ENCODE measurements at regions not wholly inside any gene's neighbourhood (a gene's known extent, or its start where the extent isn't known, plus 50 kb on each side); places are given as distances from the start of the nearest gene placed in this dataset.
"Not testable (repeated sequence)": the region's sequence is repeated elsewhere in the genome, so short reads cannot be mapped to it uniquely, and the experiment has no call there.

DNA sequence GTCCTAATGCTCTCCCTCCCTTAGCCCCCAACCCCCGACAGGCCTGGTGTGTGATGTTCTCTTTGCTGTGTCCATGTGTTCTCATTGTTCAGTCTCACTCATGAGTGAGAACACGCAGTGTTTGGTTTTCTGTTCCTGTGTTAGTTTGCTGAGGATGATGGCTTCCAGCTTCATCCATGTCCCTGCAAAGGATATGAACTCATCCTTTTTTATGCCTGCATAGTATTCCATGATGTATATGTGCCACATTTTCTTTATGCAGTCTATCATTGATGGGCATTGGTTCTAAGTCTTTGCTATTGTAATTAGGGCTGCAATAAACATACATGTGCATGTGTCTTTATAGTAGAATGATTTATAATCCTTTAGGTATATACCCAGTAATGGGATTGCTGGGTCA lies 184.7 kb upstream of the AHR start:
- not testable (repeated sequence) for H3K4me3 Mint-ChIP-seq; H3K4me1 Mint-ChIP-seq (ENCODE audit: low read depth); H3K27ac Mint-ChIP-seq; H3K27me3 Mint-ChIP-seq (ENCODE audit: low read depth); H3K36me3 Mint-ChIP-seq (ENCODE audit: low read depth); H3K9me3 Mint-ChIP-seq

DNA sequence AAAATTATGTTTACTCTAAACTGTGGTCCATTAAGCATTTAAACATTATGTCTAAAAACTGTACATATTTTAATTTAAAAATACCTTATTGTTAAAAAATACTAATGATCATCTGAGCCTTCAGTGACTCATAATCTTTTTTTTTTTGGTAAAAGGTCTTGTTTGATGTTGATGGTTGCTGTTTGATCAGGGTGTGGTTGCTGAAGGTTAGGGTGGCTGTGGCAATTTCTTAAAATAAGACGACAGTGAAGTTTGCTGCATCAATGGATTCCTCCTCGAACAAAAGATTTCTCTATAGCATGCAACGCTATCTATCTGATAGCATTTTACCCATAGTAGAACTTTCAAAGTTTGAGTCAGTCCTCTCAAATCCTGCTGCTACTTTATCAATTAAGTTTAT lies 180.0 kb upstream of the AHR start:
- Mint-ChIP-seq H3K4me3 (no peak overlapping the region), H3K9me3 (peaks cover 9% of the 10 kb centered on the region), H3K27me3 (ENCODE audit: low read depth) (no peaks in the 10 kb centered on the region), H3K27ac (no peak overlapping the region), H3K4me1 (ENCODE audit: low read depth) (peaks cover 5% of the 10 kb centered on the region), H3K36me3 (ENCODE audit: low read depth) (peaks cover 3% of the 10 kb centered on the region)

DNA sequence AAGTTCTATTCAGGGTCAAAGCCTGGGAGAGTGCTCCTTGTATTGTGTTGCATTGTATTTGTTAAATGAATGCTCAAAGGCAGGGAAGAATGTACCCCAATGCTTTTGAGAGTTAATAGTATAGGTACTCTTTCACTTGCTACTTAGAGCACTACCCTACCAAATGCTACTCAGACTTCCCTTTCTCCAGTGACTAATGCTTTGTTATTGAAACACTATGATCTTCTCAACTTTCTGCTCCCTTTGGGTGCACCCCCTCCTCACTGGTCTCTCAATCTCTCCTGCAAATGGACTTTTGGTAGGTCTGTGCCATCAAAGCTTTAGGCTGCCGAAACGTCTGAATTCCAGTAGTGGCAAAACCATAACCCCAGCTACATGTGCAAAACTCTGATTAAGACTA lies 177.7 kb upstream of the AHR start:
- no peaks in the 10 kb centered on the region for H3K9me3 Mint-ChIP-seq
- H3K36me3 Mint-ChIP-seq (ENCODE audit: low read depth), result peaks cover 3% of the 10 kb centered on the region
- H3K4me3 Mint-ChIP-seq, result no peak overlapping the region
- peaks cover 8% of the 10 kb centered on the region for H3K4me1 Mint-ChIP-seq (ENCODE audit: low read depth)
- no peaks in the 10 kb centered on the region for H3K27me3 Mint-ChIP-seq (ENCODE audit: low read depth)
- no peak overlapping the region for H3K27ac Mint-ChIP-seq

DNA sequence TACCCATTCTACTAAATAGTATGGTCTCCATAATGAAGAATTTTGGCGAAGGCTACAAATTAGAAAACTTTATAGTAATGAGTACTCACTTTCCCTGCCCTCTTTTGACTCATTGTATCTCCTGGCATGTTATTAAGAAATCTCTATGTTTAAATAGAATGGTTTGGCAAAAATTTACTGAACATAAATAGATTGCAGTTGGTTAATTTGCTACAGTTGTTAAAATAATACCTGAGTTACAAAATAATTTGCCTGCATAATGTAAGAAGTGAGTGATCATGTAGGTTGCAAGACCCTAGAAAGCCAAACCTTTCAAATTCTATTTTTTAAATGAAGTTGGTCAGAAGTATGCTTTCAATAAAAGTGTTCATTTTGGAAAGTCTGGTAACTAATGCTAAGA lies 176.8 kb upstream of the AHR start:
- Mint-ChIP-seq H3K4me1 (ENCODE audit: low read depth) (peaks cover 9% of the 10 kb centered on the region), H3K36me3 (ENCODE audit: low read depth) (peaks cover 3% of the 10 kb centered on the region), H3K27me3 (ENCODE audit: low read depth) (no peaks in the 10 kb centered on the region), H3K9me3 (no peaks in the 10 kb centered on the region), H3K4me3 (no peak overlapping the region), H3K27ac (no peak overlapping the region)

DNA sequence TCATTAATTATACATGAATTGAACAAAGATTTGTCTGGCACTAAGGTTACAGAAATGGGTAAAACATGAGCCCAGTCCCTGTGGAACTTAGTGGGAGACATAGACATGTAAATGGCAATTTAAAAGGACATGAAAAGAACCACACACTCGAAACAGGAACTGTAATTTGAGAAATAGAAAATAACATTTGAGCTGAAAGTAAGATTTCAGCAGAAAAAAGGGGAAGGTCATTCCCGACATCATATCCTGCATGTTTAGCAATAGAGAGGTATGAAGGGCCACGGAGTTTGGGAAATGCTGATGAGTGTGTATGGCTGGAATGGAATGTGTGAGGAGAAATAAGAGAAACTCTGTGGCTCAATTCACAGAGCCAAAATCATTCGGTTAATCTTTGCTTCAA lies 175.4 kb upstream of the AHR start:
- Mint-ChIP-seq H3K27me3 (ENCODE audit: low read depth) (no peaks in the 10 kb centered on the region), H3K4me1 (ENCODE audit: low read depth) (peaks cover 13% of the 10 kb centered on the region), H3K9me3 (no peaks in the 10 kb centered on the region), H3K36me3 (ENCODE audit: low read depth) (peaks cover 3% of the 10 kb centered on the region), H3K4me3 (no peak overlapping the region), H3K27ac (no peak overlapping the region)

DNA sequence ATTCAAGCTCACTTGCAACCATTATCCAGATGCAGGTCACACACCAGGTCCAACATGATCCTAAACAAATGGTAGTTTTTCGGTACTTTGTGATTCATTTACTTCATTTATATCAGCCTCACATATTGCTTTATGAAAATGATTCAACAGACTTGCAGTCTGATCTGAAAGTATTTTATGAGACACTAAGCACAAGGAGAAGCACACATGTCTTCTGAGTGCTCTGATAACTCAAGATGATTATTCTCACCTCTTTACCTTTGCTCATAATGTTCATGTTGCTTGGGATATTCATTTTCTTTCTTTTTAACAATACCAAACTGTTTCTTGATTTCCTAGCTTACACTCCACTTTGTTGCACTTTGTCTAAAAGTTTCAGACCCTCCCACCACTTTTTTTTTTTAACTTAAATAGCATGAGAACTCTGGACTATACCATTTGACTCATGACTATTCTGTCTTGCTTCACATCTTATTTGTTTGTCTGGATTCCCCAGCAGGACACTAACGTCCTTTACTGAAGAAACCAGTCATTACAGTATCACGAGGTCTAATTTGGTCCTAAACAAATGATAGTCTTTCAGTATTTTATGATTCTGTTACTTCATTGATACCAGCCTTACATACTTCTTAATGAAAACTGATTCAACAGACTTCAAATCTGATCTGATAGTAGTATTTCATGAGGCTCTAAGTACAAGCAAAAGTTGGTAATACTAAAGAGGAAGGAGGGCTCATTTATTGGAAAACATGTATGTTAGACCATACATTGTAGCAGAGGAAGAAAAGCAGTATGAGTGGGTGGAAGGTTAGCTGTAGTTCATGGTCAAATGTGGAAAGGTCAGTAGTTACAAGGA lies 171.8 kb upstream of the AHR start:
- H3K4me3 Mint-ChIP-seq, result no peak overlapping the region
- no peaks in the 10 kb centered on the region for H3K9me3 Mint-ChIP-seq
- no peak overlapping the region for H3K27ac Mint-ChIP-seq
- H3K36me3 Mint-ChIP-seq (ENCODE audit: low read depth), result no peaks in the 10 kb centered on the region
- H3K4me1 Mint-ChIP-seq (ENCODE audit: low read depth), result peaks cover 22% of the 10 kb centered on the region
- no peaks in the 10 kb centered on the region for H3K27me3 Mint-ChIP-seq (ENCODE audit: low read depth)

DNA sequence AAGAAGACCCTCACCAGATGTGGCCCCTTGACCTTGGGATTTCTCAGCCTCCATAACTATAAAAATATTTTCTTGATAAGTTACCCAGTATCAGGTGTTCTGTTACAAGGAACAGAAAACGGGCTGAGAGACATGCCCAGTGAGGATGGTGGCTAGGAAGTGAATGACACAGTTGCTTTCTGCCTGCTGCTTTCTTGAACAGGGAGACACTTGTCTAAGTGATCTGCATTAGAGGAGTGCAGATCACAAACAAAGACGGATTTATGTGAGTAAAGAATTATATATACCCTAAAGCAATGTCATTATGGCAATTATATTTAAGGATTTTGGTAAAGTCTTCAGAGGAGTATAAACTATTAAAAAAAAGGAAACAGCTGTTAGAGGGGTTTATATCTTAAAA lies 169.2 kb upstream of the AHR start:
- H3K4me1 Mint-ChIP-seq (ENCODE audit: low read depth), result peaks cover 22% of the 10 kb centered on the region
- no peak overlapping the region for H3K4me3 Mint-ChIP-seq
- H3K36me3 Mint-ChIP-seq (ENCODE audit: low read depth), result peaks cover 2% of the 10 kb centered on the region
- peaks cover 4% of the 10 kb centered on the region for H3K9me3 Mint-ChIP-seq
- no peaks in the 10 kb centered on the region for H3K27me3 Mint-ChIP-seq (ENCODE audit: low read depth)
- H3K27ac Mint-ChIP-seq, result no peak overlapping the region

DNA sequence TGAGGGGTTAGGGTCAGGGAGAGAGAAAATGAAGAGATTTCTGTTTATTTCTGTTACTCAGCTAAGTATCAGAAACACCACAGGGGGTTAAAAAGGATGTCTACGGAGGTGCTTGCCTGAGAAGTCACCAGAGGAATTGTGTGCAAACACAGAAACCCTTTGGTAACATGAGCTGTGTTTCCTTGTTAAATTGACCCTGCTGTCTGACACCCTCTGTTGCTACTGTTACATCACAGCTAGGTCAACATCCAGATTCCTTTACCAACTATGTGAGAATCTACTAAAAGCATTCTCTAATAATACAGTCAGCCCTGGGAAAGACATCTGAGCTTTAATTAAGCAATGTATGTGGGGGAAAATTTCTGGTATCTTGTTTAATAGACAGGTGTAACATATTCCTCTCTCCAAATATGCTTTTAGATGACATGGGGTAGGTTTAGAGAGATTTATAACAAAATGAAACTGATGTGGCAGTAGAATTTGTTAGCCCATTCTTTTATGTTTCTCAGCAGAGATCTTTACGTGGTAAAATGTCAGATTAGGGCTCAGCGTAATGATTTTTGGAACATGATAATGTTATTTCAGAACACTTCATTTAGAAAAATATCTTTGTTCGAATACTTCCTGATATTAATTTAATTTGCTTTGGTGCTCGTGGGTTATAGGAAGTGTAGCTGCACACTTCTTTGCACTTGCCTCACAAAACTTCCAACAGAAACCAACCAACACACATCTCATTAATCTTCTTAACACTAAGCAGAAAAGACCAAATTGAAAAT lies 168.0 kb upstream of the AHR start:
- Mint-ChIP-seq H3K27me3 (ENCODE audit: low read depth) (no peaks in the 10 kb centered on the region), H3K36me3 (ENCODE audit: low read depth) (peaks cover 2% of the 10 kb centered on the region), H3K4me3 (no peak overlapping the region), H3K27ac (no peak overlapping the region), H3K9me3 (peaks cover 4% of the 10 kb centered on the region), H3K4me1 (ENCODE audit: low read depth) (peaks cover 34% of the 10 kb centered on the region)

DNA sequence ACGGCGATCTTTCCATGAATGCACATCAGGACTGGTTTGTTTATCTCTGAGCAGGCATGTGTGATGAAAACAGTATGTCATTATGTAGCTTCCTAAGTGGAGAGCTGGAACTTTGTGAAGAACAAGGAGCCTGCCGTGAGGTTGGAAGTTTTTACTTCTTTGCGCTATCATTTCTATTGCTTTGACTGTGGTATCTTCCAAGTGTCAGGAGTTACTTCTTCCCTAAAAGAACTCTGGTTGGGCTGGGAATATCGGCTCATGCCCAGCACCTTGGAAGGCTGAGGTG lies 167.4 kb upstream of the AHR start:
- no peak overlapping the region for H3K4me3 Mint-ChIP-seq
- H3K27ac Mint-ChIP-seq, result no peak overlapping the region
- H3K36me3 Mint-ChIP-seq (ENCODE audit: low read depth), result peaks cover 3% of the 10 kb centered on the region
- H3K27me3 Mint-ChIP-seq (ENCODE audit: low read depth), result no peaks in the 10 kb centered on the region
- peaks cover 37% of the 10 kb centered on the region for H3K4me1 Mint-ChIP-seq (ENCODE audit: low read depth)
- peaks cover 4% of the 10 kb centered on the region for H3K9me3 Mint-ChIP-seq

DNA sequence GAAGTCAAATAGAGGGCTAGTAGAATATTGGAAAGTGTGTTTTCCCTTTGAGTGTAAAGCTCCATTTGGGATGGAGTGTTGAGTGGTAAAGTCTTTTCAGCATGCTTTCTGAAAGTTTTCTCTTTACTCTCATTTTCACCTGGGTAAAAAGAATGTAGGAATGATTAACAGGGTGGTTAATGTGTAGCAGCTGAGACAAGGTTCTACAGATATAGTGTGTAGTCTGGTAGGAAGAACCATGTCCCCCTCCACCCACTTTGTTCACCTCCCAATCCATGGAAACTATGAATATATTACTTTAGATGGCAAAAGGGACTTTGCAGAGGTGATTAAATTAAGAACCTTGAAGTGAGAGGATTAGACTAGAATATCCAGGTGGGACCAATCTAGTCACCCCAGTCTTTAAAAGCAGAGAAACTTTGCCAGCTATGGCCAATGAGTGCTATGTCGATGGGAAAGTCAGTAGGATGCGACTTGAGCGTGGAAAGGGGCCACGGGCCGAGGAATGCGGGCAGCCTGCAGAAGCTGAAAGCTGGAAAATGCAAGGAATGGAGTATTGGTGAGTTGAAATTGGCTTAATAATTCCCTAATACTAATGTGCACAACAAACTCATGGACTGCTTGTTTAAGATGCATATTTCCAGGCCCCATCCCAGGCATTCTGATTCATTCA lies 166.3 kb upstream of the AHR start:
- peaks cover 7% of the 10 kb centered on the region for H3K36me3 Mint-ChIP-seq (ENCODE audit: low read depth)
- H3K4me1 Mint-ChIP-seq (ENCODE audit: low read depth), result peaks cover 35% of the 10 kb centered on the region
- H3K27ac Mint-ChIP-seq, result no peak overlapping the region
- no peak overlapping the region for H3K4me3 Mint-ChIP-seq
- peaks cover 4% of the 10 kb centered on the region for H3K9me3 Mint-ChIP-seq
- H3K27me3 Mint-ChIP-seq (ENCODE audit: low read depth), result no peaks in the 10 kb centered on the region

DNA sequence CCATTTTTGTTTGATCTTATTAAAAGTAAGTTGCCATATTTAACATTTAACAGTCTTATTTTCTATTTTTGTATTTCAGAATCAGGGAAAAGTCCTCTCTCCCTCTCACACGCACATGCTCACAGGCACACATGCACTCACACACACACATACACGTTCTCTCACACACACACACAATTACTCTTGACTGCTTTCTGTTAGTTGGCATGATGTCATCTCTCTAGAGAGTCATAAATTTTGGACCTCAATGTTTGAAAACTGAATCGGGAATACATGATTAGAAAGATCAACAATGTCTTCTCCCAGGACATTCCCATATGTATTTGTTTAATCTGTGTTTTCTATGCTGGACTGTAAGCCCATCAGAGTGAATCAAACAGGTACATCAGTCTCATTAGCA lies 165.7 kb upstream of the AHR start:
- Mint-ChIP-seq H3K4me1 (ENCODE audit: low read depth) (peaks cover 36% of the 10 kb centered on the region), H3K4me3 (no peak overlapping the region), H3K9me3 (peaks cover 4% of the 10 kb centered on the region), H3K27ac (no peak overlapping the region), H3K27me3 (ENCODE audit: low read depth) (no peaks in the 10 kb centered on the region), H3K36me3 (ENCODE audit: low read depth) (peaks cover 7% of the 10 kb centered on the region)

DNA sequence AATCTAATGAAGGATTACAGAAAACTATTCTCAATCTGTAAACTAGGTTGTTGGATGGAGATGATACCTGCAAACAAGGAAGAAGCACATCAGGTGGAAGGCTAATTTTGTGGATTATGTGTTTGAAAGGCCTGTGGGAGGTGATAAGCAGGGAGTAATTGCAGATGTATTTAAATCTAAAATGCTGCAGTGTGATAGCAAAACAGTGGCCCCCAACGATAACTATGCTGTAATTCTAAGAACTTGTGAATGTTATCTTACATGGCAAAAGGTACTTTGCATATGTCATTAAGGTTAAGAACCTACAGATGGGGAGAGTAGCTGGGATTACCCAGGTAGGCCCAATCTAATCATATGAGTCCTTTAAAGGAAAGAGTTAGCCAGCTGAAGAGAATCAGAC lies 164.5 kb upstream of the AHR start:
- Mint-ChIP-seq H3K27ac (no peak overlapping the region), H3K4me3 (no peak overlapping the region), H3K9me3 (peaks cover 4% of the 10 kb centered on the region), H3K36me3 (ENCODE audit: low read depth) (peaks cover 10% of the 10 kb centered on the region), H3K27me3 (ENCODE audit: low read depth) (no peaks in the 10 kb centered on the region), H3K4me1 (ENCODE audit: low read depth) (peaks cover 47% of the 10 kb centered on the region)

DNA sequence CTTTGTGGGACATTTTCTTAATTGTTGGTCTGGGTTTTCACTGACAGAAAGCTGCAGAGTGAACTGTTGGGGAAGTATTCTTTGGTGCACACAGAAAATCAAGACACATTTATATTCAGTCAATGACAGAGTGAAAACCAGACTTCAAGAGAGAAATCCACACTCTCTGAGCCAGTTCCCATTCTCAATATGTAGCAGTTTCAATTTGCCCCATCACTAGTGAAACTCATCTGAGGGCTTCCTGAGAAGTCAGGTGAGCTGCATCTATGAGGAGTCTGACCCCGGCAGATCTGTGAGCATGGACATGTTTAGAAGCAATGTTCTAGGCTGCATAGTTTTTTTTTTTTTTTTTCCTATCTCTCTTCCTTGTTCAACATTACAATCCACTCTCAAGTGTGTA lies 163.7 kb upstream of the AHR start:
- Mint-ChIP-seq H3K4me3 (peak overlapping the region; percentile 4), H3K9me3 (peaks cover 4% of the 10 kb centered on the region), H3K27ac (peak overlapping the region; percentile 38)

DNA sequence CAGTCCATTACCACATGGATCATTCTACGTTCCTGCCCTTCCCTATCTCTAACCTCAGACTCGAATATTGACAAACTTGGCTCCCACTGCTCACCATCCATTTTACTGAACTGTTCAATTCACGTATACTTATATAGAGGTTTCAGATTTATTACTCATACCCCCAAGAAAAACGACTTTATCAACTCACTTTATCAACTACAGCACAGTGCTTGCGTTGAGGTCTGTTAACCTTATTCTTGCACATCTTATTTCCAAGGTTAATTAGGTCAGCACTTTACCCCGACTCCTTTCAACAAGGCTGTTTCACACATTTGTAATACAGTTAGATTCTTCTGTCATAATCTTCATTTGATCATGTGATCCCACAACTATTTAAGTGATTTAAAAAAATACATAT lies 162.3 kb upstream of the AHR start:
- Mint-ChIP-seq H3K9me3 (peaks cover 4% of the 10 kb centered on the region), H3K4me3 (no peak overlapping the region), H3K27me3 (ENCODE audit: low read depth) (no peaks in the 10 kb centered on the region), H3K4me1 (ENCODE audit: low read depth) (peaks cover 53% of the 10 kb centered on the region), H3K36me3 (ENCODE audit: low read depth) (peaks cover 10% of the 10 kb centered on the region), H3K27ac (no peak overlapping the region)

More for the DNA sequence above, 163.7 kb upstream of the AHR start:
- Mint-ChIP-seq H3K4me1 (ENCODE audit: low read depth) (peaks cover 55% of the 10 kb centered on the region), H3K36me3 (ENCODE audit: low read depth) (peaks cover 10% of the 10 kb centered on the region), H3K27me3 (ENCODE audit: low read depth) (no peaks in the 10 kb centered on the region)

DNA sequence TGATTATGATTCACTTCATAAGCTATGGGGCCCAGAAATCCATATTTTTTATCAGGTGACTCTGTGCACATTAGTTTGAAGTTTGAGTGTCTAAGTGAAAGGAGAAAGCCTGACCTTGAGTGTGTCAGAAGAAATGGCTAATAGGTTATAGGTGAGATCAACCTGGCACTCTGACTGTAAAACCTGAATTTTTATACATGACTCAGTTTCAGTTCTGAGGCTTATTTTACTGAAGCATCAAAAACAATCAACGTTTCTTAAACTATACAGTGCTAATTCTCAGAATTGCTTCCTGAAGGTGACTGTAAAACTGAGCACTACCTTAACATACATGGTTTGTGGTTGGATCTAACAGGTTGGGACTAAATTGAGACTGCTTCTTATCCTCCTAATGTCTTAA lies 159.4 kb upstream of the AHR start:
- H3K27ac Mint-ChIP-seq, result peak overlapping the region; percentile 88
- H3K36me3 Mint-ChIP-seq (ENCODE audit: low read depth), result peaks cover 13% of the 10 kb centered on the region
- H3K4me1 Mint-ChIP-seq (ENCODE audit: low read depth), result peaks cover 64% of the 10 kb centered on the region
- peaks cover 5% of the 10 kb centered on the region for H3K9me3 Mint-ChIP-seq
- peak overlapping the region; percentile 57 for H3K4me3 Mint-ChIP-seq
- no peaks in the 10 kb centered on the region for H3K27me3 Mint-ChIP-seq (ENCODE audit: low read depth)

All from T-helper 1 cell treated with Interleukin-12 subunit alpha and Interleukin-12 subunit beta and Interleukin-4 antibody, amounts not matched to agents 30 μg/mL and 1 μg/mL, for 36 hours (primary cell).